Progenitor cell of endocrine pancreas (in vitro differentiated cells): ENCODE measurements at regions not wholly inside any gene's neighbourhood (a gene's known extent, or its start where the extent isn't known, plus 50 kb on each side); places are given as distances from the start of the nearest gene placed in this dataset.
"Not testable (repeated sequence)": the region's sequence is repeated elsewhere in the genome, so short reads cannot be mapped to it uniquely, and the experiment has no call there.

Experiments used
- DNase-seq: peaks from one replicate; pipeline ENCODE4 v3.0.0; 2021; ENCODE audit warnings: low spot score; ENCODE audit not compliant: unreplicated experiment
- H3K27ac Mint-ChIP-seq: 2 replicates; pipeline ENCODE4 v1.8.0; 2021; ENCODE audit warnings: mild to moderate bottlenecking, moderate library complexity, mixed read lengths
- H3K27me3 Mint-ChIP-seq: 2 replicates; pipeline ENCODE4 v1.8.0; 2021; ENCODE audit warnings: mixed read lengths
- H3K36me3 Mint-ChIP-seq: 2 replicates; pipeline ENCODE4 v1.8.0; 2022; ENCODE audit warnings: mixed read lengths; ENCODE audit not compliant: insufficient read depth
- H3K4me1 Mint-ChIP-seq: 2 replicates; pipeline ENCODE4 v1.8.0; 2021; ENCODE audit warnings: low read depth, mixed read lengths
- H3K4me3 Mint-ChIP-seq: 2 replicates; pipeline ENCODE4 v1.8.0; 2021; ENCODE audit warnings: low read depth, mild to moderate bottlenecking, moderate library complexity, mixed read lengths
- H3K9me3 Mint-ChIP-seq: 2 replicates; pipeline ENCODE4 v1.8.0; 2021; ENCODE audit warnings: low read depth, mixed read lengths
- CTCF ChIP-seq: fragments of 200-600 bp; sonication (generic); IDR thresholded peaks from one replicate; pipeline ENCODE4 v1.5.0; 2021; ENCODE audit warnings: antibody characterized with exemption, mild to moderate bottlenecking; ENCODE audit not compliant: unreplicated experiment

- H3K9me3 Mint-ChIP-seq, result no peaks in the 10 kb centered on the region
- H3K27ac Mint-ChIP-seq, result no peak overlapping the region
- no peaks in the 10 kb centered on the region for H3K4me1 Mint-ChIP-seq
- H3K27me3 Mint-ChIP-seq, result no peaks in the 10 kb centered on the region
- no peaks in the 10 kb centered on the region for H3K36me3 Mint-ChIP-seq
- no peak for TF ChIP-seq CTCF
- no peak for DNase-seq
- no peak overlapping the region for H3K4me3 Mint-ChIP-seq
These were observed 448.4 kb upstream of the GCFC2 start for GRCh38 chr2:76159042-76159648.

- Mint-ChIP-seq H3K27ac (no peak overlapping the region), H3K4me1 (no peaks in the 10 kb centered on the region), H3K4me3 (no peak overlapping the region), H3K36me3 (no peaks in the 10 kb centered on the region), H3K9me3 (no peaks in the 10 kb centered on the region), H3K27me3 (no peaks in the 10 kb centered on the region)
- no peak for DNase-seq
- TF ChIP-seq CTCF, result no peak
These were observed 446.8 kb upstream of the GCFC2 start for GRCh38 chr2:76157531-76157930.

GRCh38 chr2:76154981-76155380 is 444.3 kb upstream of the GCFC2 start:
- Mint-ChIP-seq H3K27me3 (no peaks in the 10 kb centered on the region), H3K4me1 (no peaks in the 10 kb centered on the region), H3K27ac (no peak overlapping the region), H3K9me3 (no peaks in the 10 kb centered on the region), H3K4me3 (no peak overlapping the region), H3K36me3 (no peaks in the 10 kb centered on the region)
- DNase-seq, result no peak
- no peak for TF ChIP-seq CTCF

GRCh38 chr2:76149846-76150245 is 439.1 kb upstream of the GCFC2 start:
- Mint-ChIP-seq H3K4me3 (no peak overlapping the region), H3K9me3 (peaks cover 10% of the 10 kb centered on the region), H3K36me3 (no peaks in the 10 kb centered on the region), H3K27ac (no peak overlapping the region), H3K27me3 (no peaks in the 10 kb centered on the region), H3K4me1 (no peaks in the 10 kb centered on the region)
- DNase-seq, result no peak
- TF ChIP-seq CTCF, result no peak

GRCh38 chr2:76139303-76139702 is 428.6 kb upstream of the GCFC2 start:
- not testable (repeated sequence) for DNase-seq, H3K4me1 Mint-ChIP-seq, H3K4me3 Mint-ChIP-seq, H3K27me3 Mint-ChIP-seq, H3K27ac Mint-ChIP-seq, H3K36me3 Mint-ChIP-seq
- peaks cover 29% of the 10 kb centered on the region for H3K9me3 Mint-ChIP-seq

- no peaks in the 10 kb centered on the region for H3K27me3 Mint-ChIP-seq
- H3K4me1 Mint-ChIP-seq, result peaks cover 22% of the 10 kb centered on the region
- H3K27ac Mint-ChIP-seq, result no peak overlapping the region
- no peaks in the 10 kb centered on the region for H3K36me3 Mint-ChIP-seq
- DNase-seq, result no peak
- no peak for TF ChIP-seq CTCF
- peaks cover 4% of the 10 kb centered on the region for H3K9me3 Mint-ChIP-seq
- H3K4me3 Mint-ChIP-seq, result no peak overlapping the region
These were observed 417.9 kb upstream of the GCFC2 start for GRCh38 chr2:76128622-76129021.
